ENCODE measurements at regions not wholly inside any gene's neighbourhood (a gene's known extent, or its start where the extent isn't known, plus 50 kb on each side); places are given as distances from the start of the nearest gene placed in this dataset.

DNA sequence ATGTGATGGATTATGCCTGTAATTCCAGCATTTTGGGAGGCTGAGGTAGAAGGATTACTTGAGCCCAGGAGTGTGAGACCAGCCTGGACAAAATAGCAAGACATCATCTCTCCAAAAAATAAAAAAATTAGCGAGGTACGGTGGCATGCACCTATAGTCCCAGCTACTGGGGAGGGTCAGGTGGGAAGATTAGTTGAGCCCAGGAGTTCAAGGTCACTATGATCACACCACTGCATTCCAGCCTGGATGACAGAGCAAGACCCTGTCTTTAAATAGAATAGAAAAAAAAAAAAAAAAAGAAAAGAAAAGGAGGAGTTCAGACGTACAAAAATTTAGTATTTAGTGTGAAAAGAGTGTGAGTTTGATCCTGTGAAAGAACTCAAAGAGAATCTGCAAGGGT is 154.9 kb downstream of the NR4A2 start:
- Histone ChIP-seq H4K20me1 (replicated peaks; ENCODE audit: insufficient read depth) (no peaks in the 10 kb centered on the region), H3K4me2 (no peak overlapping the region), H3K27ac (ENCODE audit: low read depth) (no peak overlapping the region), H3K4me1 (ENCODE audit: insufficient read depth) (peaks cover 17% of the 10 kb centered on the region), H3K4me3 (no peak overlapping the region), H2AFZ (no peak overlapping the region), H3K79me2 (replicated peaks; ENCODE audit: insufficient read depth) (no peaks in the 10 kb centered on the region), H3K36me3 (ENCODE audit: insufficient read depth) (no peaks in the 10 kb centered on the region), H3F3A (replicated peaks; ENCODE audit: low read depth) (no peaks in the 10 kb centered on the region), H3K9me2 (ENCODE audit: insufficient read depth) (no peaks in the 10 kb centered on the region), H3K27me3 (ENCODE audit: insufficient read depth) (no peaks in the 10 kb centered on the region)
- Mint-ChIP-seq H3K4me3 (no peak overlapping the region), H3K27me3 (ENCODE audit: insufficient read depth, low read depth, poor library complexity) (no peaks in the 10 kb centered on the region), H3K4me1 (peaks cover 20% of the 10 kb centered on the region; the same call in 2 of the 3 replicates), H3K36me3 (ENCODE audit: low read depth) (peaks cover 2% of the 10 kb centered on the region; the same call in 2 of the 3 replicates), H3K9me3 (peaks cover 2% of the 10 kb centered on the region; the same call in 1 of the 3 replicates), H3K27ac (no peak overlapping the region)
- no peak for DNase-seq (ENCODE audit: low spot score)
- no peak for ATAC-seq
- no peak for TF ChIP-seq CREB1 (CRISPR knock-in tag; IDR thresholded peaks at IDR 0.05; ENCODE audit: low read depth)
- TF ChIP-seq JUNB (IDR thresholded peaks at IDR 0.05; ENCODE audit: unreplicated experiment): no peak
- TF ChIP-seq, protein P1, sequence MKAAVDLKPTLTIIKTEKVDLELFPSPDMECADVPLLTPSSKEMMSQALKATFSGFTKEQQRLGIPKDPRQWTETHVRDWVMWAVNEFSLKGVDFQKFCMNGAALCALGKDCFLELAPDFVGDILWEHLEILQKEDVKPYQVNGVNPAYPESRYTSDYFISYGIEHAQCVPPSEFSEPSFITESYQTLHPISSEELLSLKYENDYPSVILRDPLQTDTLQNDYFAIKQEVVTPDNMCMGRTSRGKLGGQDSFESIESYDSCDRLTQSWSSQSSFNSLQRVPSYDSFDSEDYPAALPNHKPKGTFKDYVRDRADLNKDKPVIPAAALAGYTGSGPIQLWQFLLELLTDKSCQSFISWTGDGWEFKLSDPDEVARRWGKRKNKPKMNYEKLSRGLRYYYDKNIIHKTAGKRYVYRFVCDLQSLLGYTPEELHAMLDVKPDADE (IDR thresholded peaks at IDR 0.05): no peak
- TF ChIP-seq ZNF114 (CRISPR knock-in tag; IDR thresholded peaks at IDR 0.05): no peak
- no peak for TF ChIP-seq POLR2AphosphoS5 (IDR thresholded peaks at IDR 0.05; ENCODE audit: low read depth)
- no peak for TF ChIP-seq ZNF331 (CRISPR knock-in tag; IDR thresholded peaks at IDR 0.05; ENCODE audit: low read depth)
- no peak for TF ChIP-seq NANOG (IDR thresholded peaks at IDR 0.05; ENCODE audit: borderline replicate concordance)
- no peak for TF ChIP-seq EZH2 (IDR thresholded peaks at IDR 0.05; ENCODE audit: low read depth, unreplicated experiment)
- TF ChIP-seq, protein P2, sequence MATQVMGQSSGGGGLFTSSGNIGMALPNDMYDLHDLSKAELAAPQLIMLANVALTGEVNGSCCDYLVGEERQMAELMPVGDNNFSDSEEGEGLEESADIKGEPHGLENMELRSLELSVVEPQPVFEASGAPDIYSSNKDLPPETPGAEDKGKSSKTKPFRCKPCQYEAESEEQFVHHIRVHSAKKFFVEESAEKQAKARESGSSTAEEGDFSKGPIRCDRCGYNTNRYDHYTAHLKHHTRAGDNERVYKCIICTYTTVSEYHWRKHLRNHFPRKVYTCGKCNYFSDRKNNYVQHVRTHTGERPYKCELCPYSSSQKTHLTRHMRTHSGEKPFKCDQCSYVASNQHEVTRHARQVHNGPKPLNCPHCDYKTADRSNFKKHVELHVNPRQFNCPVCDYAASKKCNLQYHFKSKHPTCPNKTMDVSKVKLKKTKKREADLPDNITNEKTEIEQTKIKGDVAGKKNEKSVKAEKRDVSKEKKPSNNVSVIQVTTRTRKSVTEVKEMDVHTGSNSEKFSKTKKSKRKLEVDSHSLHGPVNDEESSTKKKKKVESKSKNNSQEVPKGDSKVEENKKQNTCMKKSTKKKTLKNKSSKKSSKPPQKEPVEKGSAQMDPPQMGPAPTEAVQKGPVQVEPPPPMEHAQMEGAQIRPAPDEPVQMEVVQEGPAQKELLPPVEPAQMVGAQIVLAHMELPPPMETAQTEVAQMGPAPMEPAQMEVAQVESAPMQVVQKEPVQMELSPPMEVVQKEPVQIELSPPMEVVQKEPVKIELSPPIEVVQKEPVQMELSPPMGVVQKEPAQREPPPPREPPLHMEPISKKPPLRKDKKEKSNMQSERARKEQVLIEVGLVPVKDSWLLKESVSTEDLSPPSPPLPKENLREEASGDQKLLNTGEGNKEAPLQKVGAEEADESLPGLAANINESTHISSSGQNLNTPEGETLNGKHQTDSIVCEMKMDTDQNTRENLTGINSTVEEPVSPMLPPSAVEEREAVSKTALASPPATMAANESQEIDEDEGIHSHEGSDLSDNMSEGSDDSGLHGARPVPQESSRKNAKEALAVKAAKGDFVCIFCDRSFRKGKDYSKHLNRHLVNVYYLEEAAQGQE (IDR thresholded peaks at IDR 0.05; ENCODE audit: unreplicated experiment): no peak
- TF ChIP-seq STAT1 (IDR thresholded peaks at IDR 0.05; ENCODE audit: unreplicated experiment): no peak
- TF ChIP-seq, protein P3, sequence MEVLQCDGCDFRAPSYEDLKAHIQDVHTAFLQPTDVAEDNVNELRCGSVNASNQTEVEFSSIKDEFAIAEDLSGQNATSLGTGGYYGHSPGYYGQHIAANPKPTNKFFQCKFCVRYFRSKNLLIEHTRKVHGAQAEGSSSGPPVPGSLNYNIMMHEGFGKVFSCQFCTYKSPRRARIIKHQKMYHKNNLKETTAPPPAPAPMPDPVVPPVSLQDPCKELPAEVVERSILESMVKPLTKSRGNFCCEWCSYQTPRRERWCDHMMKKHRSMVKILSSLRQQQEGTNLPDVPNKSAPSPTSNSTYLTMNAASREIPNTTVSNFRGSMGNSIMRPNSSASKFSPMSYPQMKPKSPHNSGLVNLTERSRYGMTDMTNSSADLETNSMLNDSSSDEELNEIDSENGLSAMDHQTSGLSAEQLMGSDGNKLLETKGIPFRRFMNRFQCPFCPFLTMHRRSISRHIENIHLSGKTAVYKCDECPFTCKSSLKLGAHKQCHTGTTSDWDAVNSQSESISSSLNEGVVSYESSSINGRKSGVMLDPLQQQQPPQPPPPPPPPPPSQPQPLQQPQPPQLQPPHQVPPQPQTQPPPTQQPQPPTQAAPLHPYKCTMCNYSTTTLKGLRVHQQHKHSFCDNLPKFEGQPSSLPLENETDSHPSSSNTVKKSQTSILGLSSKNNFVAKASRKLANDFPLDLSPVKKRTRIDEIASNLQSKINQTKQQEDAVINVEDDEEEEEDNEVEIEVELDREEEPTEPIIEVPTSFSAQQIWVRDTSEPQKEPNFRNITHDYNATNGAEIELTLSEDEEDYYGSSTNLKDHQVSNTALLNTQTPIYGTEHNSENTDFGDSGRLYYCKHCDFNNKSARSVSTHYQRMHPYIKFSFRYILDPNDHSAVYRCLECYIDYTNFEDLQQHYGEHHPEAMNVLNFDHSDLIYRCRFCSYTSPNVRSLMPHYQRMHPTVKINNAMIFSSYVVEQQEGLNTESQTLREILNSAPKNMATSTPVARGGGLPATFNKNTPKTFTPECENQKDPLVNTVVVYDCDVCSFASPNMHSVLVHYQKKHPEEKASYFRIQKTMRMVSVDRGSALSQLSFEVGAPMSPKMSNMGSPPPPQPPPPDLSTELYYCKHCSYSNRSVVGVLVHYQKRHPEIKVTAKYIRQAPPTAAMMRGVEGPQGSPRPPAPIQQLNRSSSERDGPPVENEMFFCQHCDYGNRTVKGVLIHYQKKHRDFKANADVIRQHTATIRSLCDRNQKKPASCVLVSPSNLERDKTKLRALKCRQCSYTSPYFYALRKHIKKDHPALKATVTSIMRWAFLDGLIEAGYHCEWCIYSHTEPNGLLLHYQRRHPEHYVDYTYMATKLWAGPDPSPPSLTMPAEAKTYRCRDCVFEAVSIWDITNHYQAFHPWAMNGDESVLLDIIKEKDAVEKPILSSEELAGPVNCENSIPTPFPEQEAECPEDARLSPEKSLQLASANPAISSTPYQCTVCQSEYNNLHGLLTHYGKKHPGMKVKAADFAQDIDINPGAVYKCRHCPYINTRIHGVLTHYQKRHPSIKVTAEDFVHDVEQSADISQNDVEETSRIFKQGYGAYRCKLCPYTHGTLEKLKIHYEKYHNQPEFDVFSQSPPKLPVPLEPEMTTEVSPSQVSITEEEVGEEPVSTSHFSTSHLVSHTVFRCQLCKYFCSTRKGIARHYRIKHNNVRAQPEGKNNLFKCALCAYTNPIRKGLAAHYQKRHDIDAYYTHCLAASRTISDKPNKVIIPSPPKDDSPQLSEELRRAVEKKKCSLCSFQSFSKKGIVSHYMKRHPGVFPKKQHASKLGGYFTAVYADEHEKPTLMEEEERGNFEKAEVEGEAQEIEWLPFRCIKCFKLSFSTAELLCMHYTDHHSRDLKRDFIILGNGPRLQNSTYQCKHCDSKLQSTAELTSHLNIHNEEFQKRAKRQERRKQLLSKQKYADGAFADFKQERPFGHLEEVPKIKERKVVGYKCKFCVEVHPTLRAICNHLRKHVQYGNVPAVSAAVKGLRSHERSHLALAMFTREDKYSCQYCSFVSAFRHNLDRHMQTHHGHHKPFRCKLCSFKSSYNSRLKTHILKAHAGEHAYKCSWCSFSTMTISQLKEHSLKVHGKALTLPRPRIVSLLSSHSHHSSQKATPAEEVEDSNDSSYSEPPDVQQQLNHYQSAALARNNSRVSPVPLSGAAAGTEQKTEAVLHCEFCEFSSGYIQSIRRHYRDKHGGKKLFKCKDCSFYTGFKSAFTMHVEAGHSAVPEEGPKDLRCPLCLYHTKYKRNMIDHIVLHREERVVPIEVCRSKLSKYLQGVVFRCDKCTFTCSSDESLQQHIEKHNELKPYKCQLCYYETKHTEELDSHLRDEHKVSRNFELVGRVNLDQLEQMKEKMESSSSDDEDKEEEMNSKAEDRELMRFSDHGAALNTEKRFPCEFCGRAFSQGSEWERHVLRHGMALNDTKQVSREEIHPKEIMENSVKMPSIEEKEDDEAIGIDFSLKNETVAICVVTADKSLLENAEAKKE (CRISPR knock-in tag; IDR thresholded peaks at IDR 0.05): no peak
- TF ChIP-seq, protein P4, sequence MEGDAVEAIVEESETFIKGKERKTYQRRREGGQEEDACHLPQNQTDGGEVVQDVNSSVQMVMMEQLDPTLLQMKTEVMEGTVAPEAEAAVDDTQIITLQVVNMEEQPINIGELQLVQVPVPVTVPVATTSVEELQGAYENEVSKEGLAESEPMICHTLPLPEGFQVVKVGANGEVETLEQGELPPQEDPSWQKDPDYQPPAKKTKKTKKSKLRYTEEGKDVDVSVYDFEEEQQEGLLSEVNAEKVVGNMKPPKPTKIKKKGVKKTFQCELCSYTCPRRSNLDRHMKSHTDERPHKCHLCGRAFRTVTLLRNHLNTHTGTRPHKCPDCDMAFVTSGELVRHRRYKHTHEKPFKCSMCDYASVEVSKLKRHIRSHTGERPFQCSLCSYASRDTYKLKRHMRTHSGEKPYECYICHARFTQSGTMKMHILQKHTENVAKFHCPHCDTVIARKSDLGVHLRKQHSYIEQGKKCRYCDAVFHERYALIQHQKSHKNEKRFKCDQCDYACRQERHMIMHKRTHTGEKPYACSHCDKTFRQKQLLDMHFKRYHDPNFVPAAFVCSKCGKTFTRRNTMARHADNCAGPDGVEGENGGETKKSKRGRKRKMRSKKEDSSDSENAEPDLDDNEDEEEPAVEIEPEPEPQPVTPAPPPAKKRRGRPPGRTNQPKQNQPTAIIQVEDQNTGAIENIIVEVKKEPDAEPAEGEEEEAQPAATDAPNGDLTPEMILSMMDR (conservative IDR thresholded peaks at IDR 0.05; ENCODE audit: low read depth in 2 of 2): no peak
- TF ChIP-seq EZH2phosphoT487 (IDR thresholded peaks at IDR 0.05; ENCODE audit: unreplicated experiment): no peak

Measured in GM23338 (cell line).